Activated CD4-positive, alpha-beta T cell treated with anti-CD3 and anti-CD28 coated beads, Interleukin-2, amount 50 U/mL, for 24 hours (primary cell): ENCODE measurements at regions not wholly inside any gene's neighbourhood (a gene's known extent, or its start where the extent isn't known, plus 50 kb on each side); places are given as distances from the start of the nearest gene placed in this dataset.
"Not testable (repeated sequence)": the region's sequence is repeated elsewhere in the genome, so short reads cannot be mapped to it uniquely, and the experiment has no call there.

Experiments used
- DNase-seq, 2 donors: peaks; one replicate each; pipeline ENCODE4 v3.0.0-alpha.2; 2020; ENCODE audit warnings: low read depth in 1 of 2, low spot score in 1 of 2

- DNase-seq: no peak
These were observed 381.1 kb downstream of the SEC23A start for GRCh38 chr14:38721822-38722431.

GRCh38 chr14:38718519-38718918 lies 384.5 kb downstream of the SEC23A start:
- DNase-seq: no peak

- no peak for DNase-seq
These were observed 386.1 kb downstream of the SEC23A start for GRCh38 chr14:38716926-38717325.

GRCh38 chr14:38710881-38711280 lies 392.2 kb downstream of the SEC23A start:
- no peak for DNase-seq

- DNase-seq: no peak
These were observed 392.8 kb downstream of the SEC23A start for GRCh38 chr14:38710196-38710595.

GRCh38 chr14:38705220-38705619 lies 397.8 kb downstream of the SEC23A start:
- no peak for DNase-seq

GRCh38 chr14:38704220-38704619 lies 398.8 kb downstream of the SEC23A start:
- no peak for DNase-seq

- DNase-seq: no peak
These were observed 406.1 kb downstream of the SEC23A start for GRCh38 chr14:38696925-38697324.

GRCh38 chr14:38693423-38693822 lies 409.6 kb downstream of the SEC23A start:
- DNase-seq: no peak

GRCh38 chr14:38669027-38669426 lies 413.1 kb upstream of the CLEC14A start:
- DNase-seq: no peak

GRCh38 chr14:38663382-38663781 lies 407.5 kb upstream of the CLEC14A start:
- no peak for DNase-seq

- no peak for DNase-seq
These were observed 406.9 kb upstream of the CLEC14A start for GRCh38 chr14:38662781-38663180.

- DNase-seq: no peak
These were observed 390.5 kb upstream of the CLEC14A start for GRCh38 chr14:38646391-38646790.

- DNase-seq: not testable (repeated sequence)
These were observed 379.0 kb upstream of the CLEC14A start for GRCh38 chr14:38634913-38635312.

GRCh38 chr14:38629412-38629811 lies 373.5 kb upstream of the CLEC14A start:
- DNase-seq: no peak

GRCh38 chr14:38627163-38627562 lies 371.3 kb upstream of the CLEC14A start:
- DNase-seq: no peak

- no peak for DNase-seq
These were observed 367.8 kb upstream of the CLEC14A start for GRCh38 chr14:38623661-38624060.

- no peak for DNase-seq
These were observed 362.6 kb upstream of the CLEC14A start for GRCh38 chr14:38618514-38618913.

- DNase-seq: no peak
These were observed 361.1 kb upstream of the CLEC14A start for GRCh38 chr14:38616959-38617358.

- DNase-seq: no peak
These were observed 356.0 kb upstream of the CLEC14A start for GRCh38 chr14:38611928-38612327.

- DNase-seq: no peak
These were observed 352.4 kb upstream of the CLEC14A start for GRCh38 chr14:38608244-38608643.

- DNase-seq: no peak
These were observed 349.6 kb upstream of the CLEC14A start for GRCh38 chr14:38605193-38606114.
